NCI-H2107 (cell line): ENCODE measurements at regions not wholly inside any gene's neighbourhood (a gene's known extent, or its start where the extent isn't known, plus 50 kb on each side); places are given as distances from the start of the nearest gene placed in this dataset.

Experiments
- DNase-seq: peaks from one replicate; lab custom pipeline; 2025; lab: John Stamatoyannopoulos, UW

- peak; percentile 29 for DNase-seq
Measured at GRCh38 chr5:92402956-92403702, 1020.0 kb upstream of the ARRDC3 start.

GRCh38 chr5:92402045-92402444, 1018.9 kb upstream of the ARRDC3 start:
- DNase-seq = no peak

- no peak for DNase-seq
Measured at GRCh38 chr5:92401492-92401891, 1018.4 kb upstream of the ARRDC3 start.

GRCh38 chr5:92394936-92395335, 1011.8 kb upstream of the ARRDC3 start:
- DNase-seq = no peak

GRCh38 chr5:92390657-92391056, 1007.5 kb upstream of the ARRDC3 start:
- DNase-seq = no peak

- DNase-seq = no peak
Measured at GRCh38 chr5:92380069-92380770, 997.1 kb upstream of the ARRDC3 start.

GRCh38 chr5:92378966-92379611, 996.0 kb upstream of the ARRDC3 start:
- no peak for DNase-seq

GRCh38 chr5:92374859-92375258, 991.7 kb upstream of the ARRDC3 start:
- DNase-seq = no peak

GRCh38 chr5:92372766-92373165, 989.6 kb upstream of the ARRDC3 start:
- DNase-seq = no peak

GRCh38 chr5:92371889-92372235, 988.7 kb upstream of the ARRDC3 start:
- DNase-seq = no peak

- no peak for DNase-seq
Measured at GRCh38 chr5:92371171-92371888, 988.2 kb upstream of the ARRDC3 start.

- no peak for DNase-seq
Measured at GRCh38 chr5:92370032-92370431, 986.9 kb upstream of the ARRDC3 start.

- DNase-seq = no peak
Measured at GRCh38 chr5:92369587-92369986, 986.5 kb upstream of the ARRDC3 start.

- no peak for DNase-seq
Measured at GRCh38 chr5:92364986-92365550, 982.0 kb upstream of the ARRDC3 start.

- no peak for DNase-seq
Measured at GRCh38 chr5:92353107-92354030, 970.3 kb upstream of the ARRDC3 start.

- no peak for DNase-seq
Measured at GRCh38 chr5:92337772-92338234, 954.7 kb upstream of the ARRDC3 start.

GRCh38 chr5:92332039-92332438, 948.9 kb upstream of the ARRDC3 start:
- DNase-seq = no peak

GRCh38 chr5:92330365-92330764, 947.2 kb upstream of the ARRDC3 start:
- DNase-seq = no peak

- no peak for DNase-seq
Measured at GRCh38 chr5:92329759-92330158, 946.6 kb upstream of the ARRDC3 start.

- no peak for DNase-seq
Measured at GRCh38 chr5:92328584-92329259, 945.6 kb upstream of the ARRDC3 start.
